HUES64 (cell line): ENCODE measurements at regions not wholly inside any gene's neighbourhood (a gene's known extent, or its start where the extent isn't known, plus 50 kb on each side); places are given as distances from the start of the nearest gene placed in this dataset.
A peak's percentile ranks its signal among the peaks of the same experiment; 100 is the strongest.

ENCODE experiments used
- H3K27ac ChIP-seq: 2 replicates; pipeline ENCODE4 v1.7.0; 2013; ENCODE audit warnings: low read depth, low read length, inconsistent platforms
- H3K27me3 ChIP-seq: 2 replicates; pipeline ENCODE4 v1.6.1; 2013; ENCODE audit warnings: mild to moderate bottlenecking, low read length; ENCODE audit not compliant: insufficient read depth
- H3K36me3 ChIP-seq: 2 replicates; pipeline ENCODE4 v1.6.1; 2013; ENCODE audit warnings: mild to moderate bottlenecking, low read length; ENCODE audit not compliant: insufficient read depth
- H3K4me1 ChIP-seq: 2 replicates; pipeline ENCODE4 v1.6.1; 2013; ENCODE audit warnings: mild to moderate bottlenecking, low read length, moderate library complexity; ENCODE audit not compliant: insufficient read depth
- H3K4me3 ChIP-seq: 2 replicates; pipeline ENCODE4 v1.5.1; 2013; ENCODE audit warnings: mild to moderate bottlenecking, low read length, moderate library complexity
- H3K9ac ChIP-seq: 2 replicates; pipeline ENCODE4 v1.6.1; 2013; ENCODE audit warnings: mild to moderate bottlenecking, low read depth, low read length
- H3K9me3 ChIP-seq: 2 replicates; pipeline ENCODE4 v1.6.1; 2013; ENCODE audit warnings: low read depth, low read length; ENCODE audit not compliant: insufficient read depth
- WGBS: fragments of 150-250, 120-280 bp; methylation state at CpG from one replicate; pipeline ENCODE4 v1.1.7; 2013; ENCODE audit warnings: missing lambda C conversion rate; 5-methylcytosine and 5-hydroxymethylcytosine counted together

DNA sequence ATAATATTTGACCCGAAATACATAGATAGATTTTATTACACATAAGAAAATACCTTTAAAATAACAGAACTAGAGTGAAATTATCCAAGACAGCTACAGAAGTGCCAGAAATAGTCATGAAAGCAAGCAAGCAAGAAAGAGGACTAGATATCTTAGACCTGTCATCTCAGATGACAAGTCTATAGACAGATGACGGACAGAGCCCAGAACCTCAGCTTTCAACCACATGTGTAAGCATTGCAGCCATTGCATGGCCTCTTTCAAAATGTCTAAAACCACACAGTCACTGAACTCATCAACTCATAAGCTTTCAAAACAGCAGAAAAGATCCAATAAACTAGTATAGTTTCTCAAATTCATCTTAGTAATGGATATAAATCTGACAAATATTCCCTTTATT, 59.8 kb upstream of the FHIT start:
- Histone ChIP-seq H3K9ac (no peak overlapping the region), H3K36me3 (no peaks in the 10 kb centered on the region), H3K4me3 (no peak overlapping the region), H3K27me3 (no peaks in the 10 kb centered on the region), H3K4me1 (peaks cover 5% of the 10 kb centered on the region; the same call in 1 of the 2 replicates), H3K27ac (no peak overlapping the region), H3K9me3 (no peaks in the 10 kb centered on the region)
- 90% methylated on average over 1 of the region's 2 CpGs for WGBS

DNA sequence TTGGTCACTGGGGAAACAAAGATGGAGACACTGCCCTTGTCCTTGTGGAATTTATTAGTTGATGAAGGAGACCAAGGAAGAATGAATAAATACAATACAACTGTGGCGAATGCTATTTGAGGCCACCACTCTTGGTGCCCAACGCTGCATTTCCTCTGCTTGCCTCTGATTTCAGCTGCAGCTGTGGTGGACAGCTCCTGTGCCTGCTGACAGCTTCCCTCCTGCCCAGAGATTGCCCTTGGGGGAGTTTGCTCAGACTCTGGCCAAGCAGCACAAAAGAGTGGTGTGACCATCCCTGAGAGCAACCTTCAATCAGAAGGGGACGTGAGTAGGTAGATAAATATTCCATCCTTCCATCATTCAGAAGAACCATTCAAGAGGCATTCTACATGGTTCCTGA, 64.6 kb upstream of the FHIT start:
- Histone ChIP-seq H3K9me3 (no peaks in the 10 kb centered on the region), H3K4me1 (no peaks in the 10 kb centered on the region), H3K27me3 (no peaks in the 10 kb centered on the region), H3K27ac (no peak overlapping the region), H3K4me3 (no peak overlapping the region), H3K9ac (no peak overlapping the region), H3K36me3 (no peaks in the 10 kb centered on the region)
- 52% methylated on average over 3 of the region's 3 CpGs for WGBS

DNA sequence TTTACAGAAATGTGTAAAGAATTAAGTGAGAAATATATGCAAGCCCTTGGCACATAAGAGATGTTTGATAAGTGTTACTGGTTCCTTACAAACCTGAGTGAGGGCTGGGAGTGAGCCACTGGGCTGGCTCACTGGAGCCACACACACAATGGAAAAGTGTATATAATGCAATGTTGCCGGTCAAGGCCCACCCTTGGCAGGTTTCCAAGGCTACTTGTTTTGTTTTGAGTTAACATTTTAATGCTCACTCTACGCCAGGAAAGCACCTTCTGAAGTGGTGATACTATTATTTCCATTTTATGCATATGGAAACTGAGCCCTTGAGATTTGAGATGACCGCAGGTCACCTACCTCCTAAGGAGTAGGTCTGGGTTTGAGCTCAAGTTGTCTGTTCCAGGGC, 71.8 kb upstream of the FHIT start:
- no peak overlapping the region for H3K4me3 ChIP-seq
- H3K36me3 ChIP-seq, result no peaks in the 10 kb centered on the region
- no peaks in the 10 kb centered on the region for H3K9me3 ChIP-seq
- no peaks in the 10 kb centered on the region for H3K4me1 ChIP-seq
- H3K27ac ChIP-seq, result no peak overlapping the region
- no peak overlapping the region for H3K9ac ChIP-seq
- no peaks in the 10 kb centered on the region for H3K27me3 ChIP-seq
- WGBS, result 84% methylated on average over 2 of the region's 3 CpGs

DNA sequence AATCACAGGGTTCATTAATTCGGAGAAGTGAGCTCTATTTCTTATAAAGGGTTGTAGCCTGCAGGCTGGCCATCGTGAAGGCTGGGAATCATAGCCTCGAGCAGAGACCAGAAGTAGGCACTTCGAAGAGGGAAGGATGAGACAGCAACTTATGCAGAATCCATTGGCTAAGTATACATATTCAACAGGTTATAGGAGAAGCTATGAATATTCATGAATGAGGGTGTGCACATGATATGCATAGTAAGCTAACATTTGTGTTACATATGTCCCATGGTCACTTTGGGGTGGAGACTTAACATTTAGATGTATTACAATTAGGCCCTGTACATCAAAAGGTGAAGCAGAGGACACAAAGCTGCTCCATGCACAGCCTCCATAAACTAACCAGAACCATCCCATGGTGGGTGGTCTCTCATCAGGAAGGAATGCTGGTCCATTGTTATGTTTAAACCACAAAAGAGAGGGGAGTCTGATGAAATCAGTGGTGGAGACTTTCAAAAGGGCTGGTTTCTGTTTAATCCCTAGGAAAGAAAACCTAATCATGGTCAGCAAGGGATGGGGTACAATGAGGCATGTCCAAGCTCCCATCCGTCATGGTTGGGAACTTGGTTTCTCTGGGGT, 80.8 kb upstream of the FHIT start:
- Histone ChIP-seq H3K27me3 (no peaks in the 10 kb centered on the region), H3K27ac (peak overlapping the region; percentile 66), H3K4me3 (no peak overlapping the region)

DNA sequence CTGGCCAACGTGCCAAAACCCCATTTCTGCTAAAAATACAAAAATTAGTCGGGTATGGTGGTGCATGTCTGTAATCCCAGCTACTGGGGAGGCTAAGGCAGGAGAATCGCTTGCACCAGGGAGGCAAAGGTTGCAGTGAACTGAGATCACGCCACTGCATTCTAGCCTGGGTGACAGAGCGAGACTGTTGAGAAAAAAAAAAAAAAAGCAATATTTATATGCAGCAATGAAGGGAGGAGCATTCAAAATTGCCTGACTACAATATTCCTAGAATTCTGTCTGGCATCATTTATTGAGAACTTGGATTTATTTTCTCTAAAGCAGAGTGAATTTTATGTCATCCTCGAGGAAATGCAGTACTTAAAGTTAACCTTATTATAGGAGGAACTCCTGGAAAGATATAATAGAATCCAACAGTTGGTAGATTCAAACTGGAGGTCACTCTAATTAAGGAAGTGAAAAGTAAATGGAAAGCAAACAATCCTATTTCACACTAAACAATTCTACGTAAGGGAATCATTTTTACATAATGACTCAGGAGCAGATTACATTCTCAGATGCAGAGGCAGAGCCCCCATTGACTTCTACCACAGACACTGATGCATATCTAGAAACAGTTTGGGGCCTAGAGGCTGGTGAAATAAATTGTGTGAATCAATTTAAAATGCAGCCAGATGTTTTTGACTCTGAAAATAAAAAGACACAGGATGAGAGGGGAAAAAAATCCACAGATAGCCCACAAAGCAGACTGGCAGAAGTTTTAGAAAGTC, 82.1 kb upstream of the FHIT start:
- WGBS, result 77% methylated on average over 7 of the region's 7 CpGs
- Histone ChIP-seq H3K4me3 (no peak overlapping the region), H3K27ac (peak overlapping the region; percentile 66; the same call in 1 of the 2 replicates), H3K27me3 (no peaks in the 10 kb centered on the region), H3K9ac (no peak overlapping the region), H3K36me3 (no peaks in the 10 kb centered on the region), H3K9me3 (no peaks in the 10 kb centered on the region), H3K4me1 (peaks cover 37% of the 10 kb centered on the region)

More for the DNA sequence above, 80.8 kb upstream of the FHIT start:
- WGBS, result 82% methylated on average over 5 of the region's 5 CpGs
- H3K9me3 ChIP-seq, result no peaks in the 10 kb centered on the region
- H3K4me1 ChIP-seq, result peaks cover 37% of the 10 kb centered on the region
- no peaks in the 10 kb centered on the region for H3K36me3 ChIP-seq
- H3K9ac ChIP-seq, result no peak overlapping the region

DNA sequence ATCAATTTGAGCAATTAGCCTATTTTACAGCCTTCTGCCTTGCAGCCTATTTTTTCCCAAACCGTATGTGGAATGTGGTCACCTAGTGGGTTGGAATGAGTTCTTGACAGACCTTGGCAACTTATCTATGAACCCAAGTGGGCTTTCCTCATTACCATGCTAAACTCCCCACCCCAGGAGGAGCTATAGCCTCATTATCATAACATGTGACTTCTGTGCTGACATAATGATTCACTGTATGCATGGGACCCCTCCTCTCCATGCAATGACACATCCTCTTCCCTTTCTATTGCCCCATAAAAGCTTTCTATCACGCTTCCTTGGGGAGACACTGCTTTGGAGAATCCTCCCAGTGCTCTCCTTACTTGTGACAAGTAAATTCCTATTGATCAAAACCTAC, 83.5 kb upstream of the FHIT start:
- Histone ChIP-seq H3K9ac (no peak overlapping the region), H3K4me1 (peaks cover 37% of the 10 kb centered on the region), H3K36me3 (no peaks in the 10 kb centered on the region), H3K27ac (no peak overlapping the region), H3K27me3 (no peaks in the 10 kb centered on the region), H3K4me3 (no peak overlapping the region), H3K9me3 (no peaks in the 10 kb centered on the region)
- 87% methylated on average over 1 of the region's 2 CpGs for whole genome bisulfite sequencing

DNA sequence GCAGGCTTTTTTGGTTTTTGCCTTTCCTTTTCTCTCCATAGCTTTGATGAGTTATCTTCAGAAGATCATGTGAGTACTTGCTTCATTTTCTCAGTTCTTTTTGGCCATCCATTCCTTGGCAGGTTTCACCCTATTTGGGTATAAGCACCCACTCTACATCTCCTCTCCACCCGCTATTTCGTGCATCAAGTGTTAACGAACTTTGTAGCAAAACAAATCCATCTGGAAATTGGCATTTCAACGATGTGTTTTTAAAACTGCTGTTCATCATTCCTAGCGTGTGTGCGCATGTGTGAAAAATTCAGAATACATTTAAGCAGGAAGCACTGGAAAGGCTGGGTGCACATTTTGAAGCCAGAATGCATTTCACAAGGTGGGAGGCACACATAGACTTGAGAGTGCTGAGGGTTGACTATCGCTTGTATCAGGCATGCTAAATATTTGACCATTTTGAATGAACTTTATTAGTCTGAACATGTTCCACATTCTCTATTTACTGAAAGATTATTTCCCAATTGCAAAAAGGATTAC, 89.7 kb upstream of the FHIT start:
- Histone ChIP-seq H3K4me1 (peaks cover 3% of the 10 kb centered on the region; the same call in 1 of the 2 replicates), H3K27ac (no peak overlapping the region), H3K9me3 (no peaks in the 10 kb centered on the region), H3K9ac (no peak overlapping the region), H3K36me3 (no peaks in the 10 kb centered on the region), H3K4me3 (no peak overlapping the region), H3K27me3 (no peaks in the 10 kb centered on the region)
- WGBS, result 94% methylated on average over 7 of the region's 7 CpGs

DNA sequence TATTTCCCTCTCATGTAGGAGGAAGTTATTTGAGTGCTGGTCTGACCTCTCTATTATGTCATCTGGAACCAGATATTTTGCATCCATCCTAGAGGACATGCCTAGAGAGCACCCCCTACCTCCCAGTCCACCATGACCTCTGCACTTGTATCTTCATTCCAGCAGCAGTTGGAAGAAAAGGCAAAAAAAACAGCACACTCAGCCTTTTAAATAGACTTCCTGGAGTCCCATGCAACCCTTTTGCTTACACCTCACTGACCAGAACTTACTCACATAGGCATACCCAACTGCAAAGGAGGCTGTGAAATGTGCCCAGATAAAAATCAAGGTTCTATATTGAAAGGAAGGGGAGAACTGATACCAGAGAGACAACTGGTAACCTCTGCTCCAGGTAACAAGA, 92.3 kb upstream of the FHIT start:
- Histone ChIP-seq H3K9me3 (no peaks in the 10 kb centered on the region), H3K9ac (no peak overlapping the region), H3K27ac (no peak overlapping the region), H3K4me1 (peaks cover 3% of the 10 kb centered on the region; the same call in 1 of the 2 replicates), H3K36me3 (no peaks in the 10 kb centered on the region), H3K4me3 (no peak overlapping the region), H3K27me3 (no peaks in the 10 kb centered on the region)

DNA sequence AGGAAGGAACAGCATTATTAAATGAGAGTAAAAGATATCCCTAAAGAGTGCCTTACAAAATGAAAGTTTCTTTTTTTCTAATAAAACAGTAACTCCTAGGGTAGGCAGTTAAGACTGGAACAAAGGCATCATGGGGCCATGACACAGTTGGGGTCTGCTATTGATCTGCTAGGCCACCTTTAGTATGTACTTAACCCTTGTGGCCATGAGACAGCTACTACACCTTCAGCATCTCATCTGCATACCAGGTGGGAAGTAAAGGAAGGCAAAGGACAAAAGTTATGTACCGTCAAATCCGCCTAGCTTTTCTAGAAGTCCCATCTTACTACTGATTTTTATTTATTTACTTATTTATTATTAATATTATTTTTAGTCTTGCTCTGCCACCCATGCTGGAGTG, 93.8 kb upstream of the FHIT start:
- Histone ChIP-seq H3K4me3 (no peak overlapping the region), H3K4me1 (peaks cover 3% of the 10 kb centered on the region; the same call in 1 of the 2 replicates), H3K9me3 (no peaks in the 10 kb centered on the region), H3K27me3 (no peaks in the 10 kb centered on the region), H3K9ac (no peak overlapping the region), H3K27ac (no peak overlapping the region), H3K36me3 (no peaks in the 10 kb centered on the region)
- WGBS, result no CpG with 5 or more reads among the region's 2 CpGs

DNA sequence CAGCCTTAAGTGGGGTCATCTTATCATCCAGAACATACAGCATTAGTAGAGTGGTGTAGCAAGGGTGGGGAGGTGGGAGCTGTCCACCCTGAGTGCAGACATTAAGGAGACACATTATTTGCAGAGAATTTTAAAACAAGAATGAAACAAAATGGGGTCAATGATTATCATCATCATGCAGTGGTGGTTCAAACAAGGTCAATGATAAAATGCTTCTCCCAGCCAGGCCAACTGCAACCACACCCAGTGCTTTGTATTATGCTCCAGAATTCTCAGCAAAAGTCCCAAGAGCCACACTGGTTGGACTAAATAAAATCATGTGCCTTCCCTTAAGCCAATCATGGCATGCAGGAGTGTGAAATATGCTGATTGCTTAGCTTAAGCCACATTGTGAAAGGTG, 96.7 kb upstream of the FHIT start:
- Histone ChIP-seq H3K27me3 (no peaks in the 10 kb centered on the region), H3K4me1 (peaks cover 3% of the 10 kb centered on the region; the same call in 1 of the 2 replicates), H3K9ac (no peak overlapping the region), H3K36me3 (no peaks in the 10 kb centered on the region), H3K9me3 (no peaks in the 10 kb centered on the region), H3K4me3 (no peak overlapping the region), H3K27ac (no peak overlapping the region)

DNA sequence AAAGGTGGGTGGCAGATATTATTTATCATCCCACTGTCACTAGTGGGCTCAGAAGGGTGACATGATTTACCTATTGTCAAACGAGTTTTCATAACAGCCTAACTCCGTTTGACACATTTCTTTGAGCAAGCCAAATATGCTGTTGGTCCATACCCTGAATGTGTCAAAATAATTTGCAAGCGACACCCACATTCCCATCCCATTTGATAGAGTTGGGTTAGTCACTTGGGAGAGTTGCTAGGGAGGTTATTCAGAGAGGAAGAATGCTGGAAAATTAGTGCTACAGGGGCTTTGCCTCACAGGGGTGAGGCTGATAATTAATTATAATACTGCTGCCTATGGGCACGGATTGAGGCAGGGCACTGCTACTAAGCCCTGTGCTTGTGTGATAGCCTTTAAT, 98.5 kb upstream of the FHIT start:
- Histone ChIP-seq H3K9ac (no peak overlapping the region), H3K9me3 (no peaks in the 10 kb centered on the region), H3K36me3 (no peaks in the 10 kb centered on the region), H3K4me3 (no peak overlapping the region), H3K27ac (no peak overlapping the region), H3K4me1 (peaks cover 2% of the 10 kb centered on the region; the same call in 1 of the 2 replicates), H3K27me3 (no peaks in the 10 kb centered on the region)
- 91% methylated on average over 4 of the region's 4 CpGs for WGBS
